Activated CD4-positive, alpha-beta T cell treated with anti-CD3 and anti-CD28 coated beads, Interleukin-2, amount 50 U/mL, for 16 hours (primary cell): ENCODE measurements at regions not wholly inside any gene's neighbourhood (a gene's known extent, or its start where the extent isn't known, plus 50 kb on each side); places are given as distances from the start of the nearest gene placed in this dataset.
"Not testable (repeated sequence)": the region's sequence is repeated elsewhere in the genome, so short reads cannot be mapped to it uniquely, and the experiment has no call there.

Experiments used
- DNase-seq: peaks from one replicate; pipeline ENCODE4 v3.0.0-alpha.2; 2020

- DNase-seq = no peak
Measured at GRCh38 chr2:54065411-54065810, 50.0 kb upstream of the ACYP2 start.

DNA sequence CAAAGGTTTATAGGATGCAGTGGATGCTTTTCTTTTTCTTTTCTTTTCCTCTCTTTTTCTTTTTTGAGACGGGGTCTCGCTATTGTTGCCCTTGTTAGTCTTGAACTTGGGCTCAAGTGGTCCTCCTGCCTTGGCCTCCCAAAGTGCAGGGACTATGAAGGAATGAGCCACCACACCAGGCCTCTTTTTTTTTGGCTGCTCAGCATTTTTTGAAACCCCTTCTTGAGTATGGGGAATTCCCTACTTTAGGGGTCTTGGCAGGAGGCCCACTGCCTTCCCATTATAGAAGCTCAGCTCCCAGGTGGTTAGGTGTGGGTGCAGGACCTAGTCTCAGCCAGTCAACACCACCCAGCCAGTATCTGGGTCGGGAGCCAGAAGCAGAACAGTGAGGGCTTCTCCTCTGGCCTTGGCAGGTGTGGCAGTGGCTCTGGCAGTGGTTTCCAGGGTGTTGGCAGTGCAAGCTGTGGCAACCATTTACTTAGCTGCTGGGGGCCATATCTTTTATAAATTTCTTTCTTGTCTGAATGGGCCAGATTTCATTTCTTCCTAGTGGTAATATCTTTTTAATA lies 51.4 kb upstream of the ACYP2 start:
- DNase-seq = no peak

- no peak for DNase-seq
Measured at GRCh38 chr2:54062401-54062800, 53.0 kb upstream of the ACYP2 start.

- DNase-seq = no peak
Measured at GRCh38 chr2:54061272-54061671, 54.1 kb upstream of the ACYP2 start.

- no peak for DNase-seq
Measured at GRCh38 chr2:54059986-54060385, 55.4 kb upstream of the ACYP2 start.

- DNase-seq = no peak
Measured at GRCh38 chr2:54059504-54059903, 55.9 kb upstream of the ACYP2 start.

GRCh38 chr2:54058449-54058848 lies 57.0 kb upstream of the ACYP2 start:
- no peak for DNase-seq

GRCh38 chr2:54054774-54055173 lies 60.6 kb upstream of the ACYP2 start:
- DNase-seq = no peak

GRCh38 chr2:54054271-54054670 lies 61.1 kb upstream of the ACYP2 start:
- DNase-seq = peak; percentile 83

GRCh38 chr2:54053830-54054229 lies 61.6 kb upstream of the ACYP2 start:
- DNase-seq = peak; percentile 38

GRCh38 chr2:54052825-54053718 lies 62.3 kb upstream of the ACYP2 start:
- peak; percentile 58 for DNase-seq

DNA sequence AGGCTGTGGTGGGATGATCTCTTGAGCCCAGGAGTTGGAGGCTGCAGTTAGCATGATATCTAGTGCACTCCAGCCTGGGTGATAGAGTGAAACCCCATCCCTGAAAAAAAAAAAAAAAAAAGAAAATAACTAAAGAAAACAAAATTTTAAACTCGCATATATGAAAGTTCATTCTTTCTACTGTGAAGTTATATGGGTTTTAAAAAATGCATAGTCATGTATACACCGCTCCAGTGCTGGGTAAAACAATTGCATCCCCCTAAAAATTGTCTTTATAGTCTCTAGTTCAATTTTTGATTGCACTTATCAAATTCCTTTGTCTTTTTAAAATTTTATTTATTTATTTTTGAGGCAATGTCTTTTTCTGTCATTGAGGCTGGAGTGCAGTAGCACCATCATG lies 65.0 kb upstream of the ACYP2 start:
- no peak for DNase-seq

- no peak for DNase-seq
Measured at GRCh38 chr2:54049365-54049764, 66.0 kb upstream of the ACYP2 start.

GRCh38 chr2:54048896-54049295 lies 66.5 kb upstream of the ACYP2 start:
- DNase-seq = not testable (repeated sequence)

DNA sequence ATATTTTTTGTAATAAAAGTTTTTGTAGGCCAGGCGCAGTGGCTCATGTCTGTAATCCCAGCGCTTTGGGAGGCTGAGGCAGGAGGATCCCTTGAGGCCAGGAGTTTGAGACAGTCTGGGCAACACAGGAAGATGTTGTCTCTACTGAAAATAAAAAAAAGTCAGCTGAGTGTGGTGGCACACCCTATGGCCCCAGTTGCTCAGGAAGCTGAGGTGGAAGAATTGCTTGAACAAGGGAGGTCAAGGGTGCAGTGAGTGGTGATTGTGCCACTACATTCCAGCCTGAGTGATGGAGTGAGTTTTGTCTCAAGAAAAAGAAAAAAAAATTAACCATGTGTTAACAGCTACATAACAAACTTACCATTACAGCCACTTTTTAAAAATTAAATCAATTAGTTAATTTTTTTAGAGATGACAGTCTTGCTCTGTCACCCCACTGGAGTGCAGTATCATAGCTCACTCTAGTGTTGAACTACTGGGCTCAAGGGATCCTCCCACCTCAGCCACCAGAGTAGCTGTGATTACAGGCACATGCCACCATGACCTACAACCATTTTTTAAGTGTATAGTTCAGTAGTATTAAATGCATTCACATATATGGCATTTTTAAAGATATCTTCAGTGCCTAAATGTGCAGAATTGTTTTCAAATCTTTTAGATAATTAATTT lies 67.2 kb upstream of the ACYP2 start:
- DNase-seq = no peak

- DNase-seq = no peak
Measured at GRCh38 chr2:54047658-54048057, 67.8 kb upstream of the ACYP2 start.

DNA sequence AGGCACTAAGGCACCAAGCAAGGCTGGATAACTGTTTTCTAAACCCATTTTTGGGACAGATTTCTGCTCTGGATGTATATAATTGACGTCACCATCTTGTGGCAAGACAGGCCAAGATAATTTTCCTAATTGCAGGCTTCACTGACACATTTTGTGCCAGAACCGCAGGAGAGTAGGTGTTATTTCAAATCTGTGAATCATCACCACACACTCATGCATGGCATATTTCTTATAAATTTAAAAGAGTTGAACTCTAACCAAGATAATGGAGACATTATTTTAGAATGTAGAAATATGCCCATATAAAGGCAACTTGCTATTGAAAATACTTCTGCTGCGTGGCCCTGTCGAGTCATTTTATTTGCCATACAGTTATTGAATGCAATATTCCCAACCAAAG lies 68.3 kb upstream of the ACYP2 start:
- peak; percentile 60 for DNase-seq

GRCh38 chr2:54042897-54043620 lies 72.3 kb upstream of the PSME4 start:
- DNase-seq = no peak

DNA sequence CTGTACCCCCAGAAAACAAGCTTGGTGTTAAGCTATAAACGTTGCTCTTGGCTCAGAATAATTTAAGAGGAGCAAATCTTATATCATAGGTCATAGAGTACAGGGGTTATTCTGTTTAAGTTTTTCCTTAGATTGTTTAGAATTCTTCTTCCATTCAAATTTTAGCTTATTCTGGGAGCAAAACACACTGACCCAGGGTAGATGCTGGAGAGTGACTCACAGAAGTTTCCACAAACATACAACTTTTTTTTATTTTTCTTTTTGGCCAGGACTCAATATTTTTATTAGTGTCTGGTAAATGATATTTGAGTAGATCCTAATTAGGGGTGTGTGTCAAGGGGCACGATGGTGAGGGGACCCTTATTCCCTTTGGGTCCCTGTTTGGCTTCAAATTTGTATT lies 71.5 kb upstream of the PSME4 start:
- DNase-seq = no peak

- DNase-seq = peak; percentile 84
Measured at GRCh38 chr2:54041135-54041534, 70.3 kb upstream of the PSME4 start.

GRCh38 chr2:54040685-54041084 lies 69.9 kb upstream of the PSME4 start:
- DNase-seq = no peak

DNA sequence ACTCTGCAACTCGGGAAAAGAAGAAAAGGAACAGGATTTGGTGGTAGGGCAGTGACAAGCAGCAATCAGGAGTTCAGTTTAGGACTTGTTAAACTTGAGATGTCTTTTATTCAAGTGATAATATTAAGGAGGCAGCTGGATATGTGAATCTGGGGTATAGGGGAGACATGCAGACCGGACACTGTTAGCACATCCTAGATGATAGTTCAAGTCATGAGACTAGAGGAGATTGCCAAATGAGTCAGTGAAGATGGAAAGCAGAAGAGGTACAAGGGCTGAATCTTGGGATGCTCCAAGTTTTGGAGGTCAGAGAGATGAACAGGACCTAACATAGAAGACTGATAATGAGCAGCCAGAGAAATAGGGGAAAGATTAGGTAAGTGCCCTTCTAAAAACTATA lies 69.5 kb upstream of the PSME4 start:
- no peak for DNase-seq

- no peak for DNase-seq
Measured at GRCh38 chr2:54038835-54039234, 68.0 kb upstream of the PSME4 start.
